ENCODE measurements at regions not wholly inside any gene's neighbourhood (a gene's known extent, or its start where the extent isn't known, plus 50 kb on each side); places are given as distances from the start of the nearest gene placed in this dataset.

GRCh38 chr18:73724958-73725357 is 422.7 kb downstream of the FBXO15 start:
- no peak for DNase-seq

- no peak for DNase-seq
Observed at GRCh38 chr18:73719611-73720010, 428.0 kb downstream of the FBXO15 start.

GRCh38 chr18:73717570-73717969 is 430.1 kb downstream of the FBXO15 start:
- DNase-seq = no peak

- DNase-seq = no peak
Observed at GRCh38 chr18:73715210-73715670, 432.4 kb downstream of the FBXO15 start.

GRCh38 chr18:73714466-73714865 is 433.2 kb downstream of the FBXO15 start:
- no peak for DNase-seq

- DNase-seq = no peak
Observed at GRCh38 chr18:73711256-73711655, 436.4 kb downstream of the FBXO15 start.

- no peak for DNase-seq
Observed at GRCh38 chr18:73708591-73708990, 439.0 kb downstream of the FBXO15 start.

- DNase-seq = no peak
Observed at GRCh38 chr18:73707035-73707434, 440.6 kb downstream of the FBXO15 start.

GRCh38 chr18:73697353-73697752 is 450.3 kb downstream of the FBXO15 start:
- no peak for DNase-seq

GRCh38 chr18:73696698-73697097 is 450.9 kb downstream of the FBXO15 start:
- no peak for DNase-seq

GRCh38 chr18:73696171-73696570 is 451.5 kb downstream of the FBXO15 start:
- no peak for DNase-seq

- DNase-seq = no peak
Observed at GRCh38 chr18:73693091-73693490, 454.5 kb downstream of the FBXO15 start.

- no peak for DNase-seq
Observed at GRCh38 chr18:73691624-73692023, 456.0 kb downstream of the FBXO15 start.

GRCh38 chr18:73691118-73691517 is 456.5 kb downstream of the FBXO15 start:
- no peak for DNase-seq

GRCh38 chr18:73690222-73690621 is 457.4 kb downstream of the FBXO15 start:
- no peak for DNase-seq

GRCh38 chr18:73688851-73689711 is 458.6 kb downstream of the FBXO15 start:
- no peak for DNase-seq

- no peak for DNase-seq
Observed at GRCh38 chr18:73688161-73688560, 459.5 kb downstream of the FBXO15 start.

- no peak for DNase-seq
Observed at GRCh38 chr18:73684647-73685046, 463.0 kb downstream of the FBXO15 start.

- DNase-seq = no peak
Observed at GRCh38 chr18:73683409-73684238, 464.0 kb downstream of the FBXO15 start.

GRCh38 chr18:73681912-73682311 is 465.7 kb downstream of the FBXO15 start:
- no peak for DNase-seq

- DNase-seq = no peak
Observed at GRCh38 chr18:73681398-73681797, 466.2 kb downstream of the FBXO15 start.

- DNase-seq = peak; percentile 12
Observed at GRCh38 chr18:73679941-73680712, 467.5 kb downstream of the FBXO15 start.

- DNase-seq = no peak
Observed at GRCh38 chr18:73677450-73677849, 470.2 kb downstream of the FBXO15 start.

Measured in hematopoietic multipotent progenitor cell treated with erythropoietin and hydrocortisone succinate and interleukin-3 and kit ligand, for 6 days (in vitro differentiated cells).